SKM-1 treated with dmso at 0.1 percent for 144 hours (cell line): ENCODE measurements at regions not wholly inside any gene's neighbourhood (a gene's known extent, or its start where the extent isn't known, plus 50 kb on each side); places are given as distances from the start of the nearest gene placed in this dataset.

ENCODE experiments used
- DNase-seq: peaks from one replicate; lab custom pipeline; 2025; ENCODE audit not compliant: unreplicated experiment; lab: John Stamatoyannopoulos, UW

GRCh38 chr11:32161293-32161692 is 70.4 kb downstream of the RCN1 start:
- no peak for DNase-seq

- DNase-seq: no peak
Measured at GRCh38 chr11:32162351-32162750, 71.5 kb downstream of the RCN1 start.

GRCh38 chr11:32162906-32163305 is 72.0 kb downstream of the RCN1 start:
- DNase-seq: no peak

GRCh38 chr11:32163557-32163956 is 72.7 kb downstream of the RCN1 start:
- no peak for DNase-seq

GRCh38 chr11:32164836-32165235 is 74.0 kb downstream of the RCN1 start:
- no peak for DNase-seq

- no peak for DNase-seq
Measured at GRCh38 chr11:32168924-32169323, 78.0 kb downstream of the RCN1 start.

- no peak for DNase-seq
Measured at GRCh38 chr11:32171445-32171844, 80.6 kb downstream of the RCN1 start.

- no peak for DNase-seq
Measured at GRCh38 chr11:32172041-32172847, 81.4 kb downstream of the RCN1 start.

- peak; percentile 40 for DNase-seq
Measured at GRCh38 chr11:32172848-32173834, 82.3 kb downstream of the RCN1 start.

- no peak for DNase-seq
Measured at GRCh38 chr11:32173977-32174376, 83.1 kb downstream of the RCN1 start.

GRCh38 chr11:32176223-32176934 is 85.5 kb downstream of the RCN1 start:
- DNase-seq: peak; percentile 64

- no peak for DNase-seq
Measured at GRCh38 chr11:32178692-32179091, 87.8 kb downstream of the RCN1 start.

- DNase-seq: no peak
Measured at GRCh38 chr11:32183512-32183911, 92.6 kb downstream of the RCN1 start.

- no peak for DNase-seq
Measured at GRCh38 chr11:32184041-32184722, 93.3 kb downstream of the RCN1 start.

- no peak for DNase-seq
Measured at GRCh38 chr11:32184723-32185376, 94.0 kb downstream of the RCN1 start.

- DNase-seq: no peak
Measured at GRCh38 chr11:32186118-32186517, 95.2 kb downstream of the RCN1 start.

GRCh38 chr11:32187111-32187510 is 96.2 kb downstream of the RCN1 start:
- no peak for DNase-seq

- DNase-seq: no peak
Measured at GRCh38 chr11:32188785-32189184, 97.9 kb downstream of the RCN1 start.

- no peak for DNase-seq
Measured at GRCh38 chr11:32196137-32196536, 105.3 kb downstream of the RCN1 start.

- no peak for DNase-seq
Measured at GRCh38 chr11:32198053-32198452, 107.2 kb downstream of the RCN1 start.
